ENCODE measurements at regions not wholly inside any gene's neighbourhood (a gene's known extent, or its start where the extent isn't known, plus 50 kb on each side); places are given as distances from the start of the nearest gene placed in this dataset.

DNA sequence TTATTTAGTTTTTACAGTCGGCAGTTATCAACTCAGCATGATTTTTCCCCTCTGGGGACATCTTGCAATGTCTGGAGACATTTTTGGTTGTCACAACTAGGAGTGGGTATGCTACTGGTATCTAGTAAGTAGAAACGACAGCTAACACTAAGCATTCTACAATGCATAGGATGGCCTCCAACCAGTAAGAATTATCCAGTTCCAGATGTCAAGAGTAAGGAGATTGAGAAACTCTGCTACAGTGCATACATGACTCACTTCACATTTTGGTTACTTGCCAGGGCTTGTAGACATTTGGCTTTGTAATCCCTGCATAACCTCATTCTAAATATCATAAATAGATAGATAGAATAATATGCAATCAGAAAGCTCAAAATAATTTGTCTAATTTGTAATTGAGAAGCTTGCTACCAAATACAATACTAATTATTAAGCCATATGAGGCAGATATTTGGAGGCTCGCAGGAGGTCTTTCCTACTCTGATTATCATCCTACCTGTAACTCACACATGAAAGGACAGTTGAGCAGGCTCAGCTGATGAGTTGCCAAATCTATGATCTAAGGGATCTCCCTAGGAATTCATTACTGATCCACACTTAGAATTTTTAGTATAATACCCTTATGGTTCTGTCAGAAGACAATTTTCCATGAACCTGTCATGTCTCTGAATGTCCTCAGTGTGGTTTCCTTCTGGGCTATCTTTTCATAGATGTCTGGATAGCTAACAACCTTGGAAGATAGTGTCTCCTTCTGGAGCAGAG is 346.9 kb upstream of the TLE4 start:
- TF ChIP-seq, protein P1, sequence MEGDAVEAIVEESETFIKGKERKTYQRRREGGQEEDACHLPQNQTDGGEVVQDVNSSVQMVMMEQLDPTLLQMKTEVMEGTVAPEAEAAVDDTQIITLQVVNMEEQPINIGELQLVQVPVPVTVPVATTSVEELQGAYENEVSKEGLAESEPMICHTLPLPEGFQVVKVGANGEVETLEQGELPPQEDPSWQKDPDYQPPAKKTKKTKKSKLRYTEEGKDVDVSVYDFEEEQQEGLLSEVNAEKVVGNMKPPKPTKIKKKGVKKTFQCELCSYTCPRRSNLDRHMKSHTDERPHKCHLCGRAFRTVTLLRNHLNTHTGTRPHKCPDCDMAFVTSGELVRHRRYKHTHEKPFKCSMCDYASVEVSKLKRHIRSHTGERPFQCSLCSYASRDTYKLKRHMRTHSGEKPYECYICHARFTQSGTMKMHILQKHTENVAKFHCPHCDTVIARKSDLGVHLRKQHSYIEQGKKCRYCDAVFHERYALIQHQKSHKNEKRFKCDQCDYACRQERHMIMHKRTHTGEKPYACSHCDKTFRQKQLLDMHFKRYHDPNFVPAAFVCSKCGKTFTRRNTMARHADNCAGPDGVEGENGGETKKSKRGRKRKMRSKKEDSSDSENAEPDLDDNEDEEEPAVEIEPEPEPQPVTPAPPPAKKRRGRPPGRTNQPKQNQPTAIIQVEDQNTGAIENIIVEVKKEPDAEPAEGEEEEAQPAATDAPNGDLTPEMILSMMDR (IDR thresholded peaks at IDR 0.05; ENCODE audit: low read depth, low read length, missing control alignments), result no peak

DNA sequence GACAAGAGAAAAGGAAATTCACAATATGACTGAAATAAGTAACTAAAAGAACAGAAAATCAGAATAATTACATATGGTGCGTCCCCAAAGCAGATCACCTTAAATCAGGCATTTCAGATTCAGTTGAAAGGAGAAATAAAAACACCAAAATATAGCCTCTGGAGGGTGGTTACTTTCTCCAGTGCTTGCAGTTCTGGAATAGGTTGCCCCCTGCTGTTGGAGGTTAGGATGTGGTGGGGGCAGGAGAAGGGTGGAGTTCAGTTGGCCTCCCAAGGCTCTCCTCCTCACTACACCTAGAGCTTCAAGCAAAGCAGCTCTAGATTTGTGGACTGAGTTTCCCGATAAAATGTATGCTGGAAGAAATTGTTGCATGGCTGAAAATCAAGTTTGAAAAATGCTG is 338.2 kb upstream of the TLE4 start:
- DNase-seq (ENCODE audit: low read depth), result peak; percentile 3
- TF ChIP-seq, protein P1 (IDR thresholded peaks at IDR 0.05; ENCODE audit: low read depth, low read length, missing control alignments), result peak; percentile 52
- no peak overlapping the region for H3K4me3 ChIP-seq (ENCODE audit: low read depth, low read length)

More for the DNA sequence above, 346.9 kb upstream of the TLE4 start:
- H3K4me3 ChIP-seq (ENCODE audit: low read depth, low read length), result no peak overlapping the region
- no peak for DNase-seq (ENCODE audit: low read depth)

DNA sequence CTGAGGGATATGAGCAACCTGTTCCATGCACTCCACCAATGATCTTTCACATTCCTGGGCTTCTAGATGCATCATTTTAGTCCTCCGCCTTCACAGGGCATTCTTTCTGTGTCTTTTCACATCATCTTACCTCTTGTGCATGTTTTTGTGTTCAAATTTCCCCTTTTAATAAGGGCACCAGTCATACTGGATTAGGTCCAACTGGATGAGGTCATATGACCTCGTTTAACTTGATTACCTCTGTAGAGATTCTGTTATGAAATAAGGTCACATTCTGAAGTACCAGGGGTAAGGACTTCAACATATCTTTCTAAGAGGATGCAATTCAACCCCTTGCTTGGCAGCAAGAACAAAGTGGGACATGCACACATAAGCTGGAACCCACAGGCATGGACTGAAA is 335.3 kb upstream of the TLE4 start:
- DNase-seq (ENCODE audit: low read depth), result no peak
- TF ChIP-seq, protein P1 (IDR thresholded peaks at IDR 0.05; ENCODE audit: low read depth, low read length, missing control alignments), result no peak
- no peak overlapping the region for H3K4me3 ChIP-seq (ENCODE audit: low read depth, low read length)

DNA sequence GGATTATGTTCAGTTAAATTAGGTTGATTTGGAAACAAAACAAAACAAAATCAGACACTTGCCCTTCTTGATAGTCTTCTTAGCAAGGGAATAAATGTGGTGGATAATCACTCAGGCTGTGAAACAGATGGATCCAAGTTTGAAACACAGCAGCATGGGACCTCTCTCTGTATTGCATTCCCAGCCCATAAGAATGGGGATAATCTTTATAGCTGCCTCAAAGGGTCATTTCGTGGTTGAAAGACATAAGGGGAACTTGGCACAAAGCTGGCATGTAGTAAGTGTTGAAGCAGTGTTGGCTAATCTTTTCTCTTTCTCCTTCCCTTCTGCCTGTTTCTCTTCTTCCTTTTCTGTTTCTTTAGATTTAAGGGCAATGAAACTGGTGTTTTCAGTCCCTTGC is 333.9 kb upstream of the TLE4 start:
- no peak for DNase-seq (ENCODE audit: low read depth)
- no peak overlapping the region for H3K4me3 ChIP-seq (ENCODE audit: low read depth, low read length)
- TF ChIP-seq, protein P1 (IDR thresholded peaks at IDR 0.05; ENCODE audit: low read depth, low read length, missing control alignments), result no peak

DNA sequence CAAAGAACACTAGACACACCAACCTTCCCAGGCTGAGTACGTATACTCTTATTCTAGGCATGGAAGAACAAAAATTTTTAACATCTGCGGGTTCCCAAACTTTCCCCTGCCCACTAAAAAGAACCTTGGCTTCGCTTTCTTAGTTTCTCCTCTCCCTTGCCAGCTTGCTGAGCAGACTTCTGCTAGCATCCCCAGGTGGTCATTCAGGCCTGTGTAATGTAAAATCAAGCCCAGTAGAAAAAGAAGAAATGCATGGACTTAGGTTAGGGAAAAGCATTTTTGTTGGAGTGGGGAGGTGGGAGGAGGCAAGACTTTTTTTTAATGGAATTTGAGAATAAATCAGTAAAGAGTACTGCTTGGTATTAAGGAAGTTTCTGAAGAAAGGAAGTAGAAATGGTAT is 331.0 kb upstream of the TLE4 start:
- DNase-seq (ENCODE audit: low read depth), result no peak
- TF ChIP-seq, protein P1 (IDR thresholded peaks at IDR 0.05; ENCODE audit: low read depth, low read length, missing control alignments), result no peak
- no peak overlapping the region for H3K4me3 ChIP-seq (ENCODE audit: low read depth, low read length)

DNA sequence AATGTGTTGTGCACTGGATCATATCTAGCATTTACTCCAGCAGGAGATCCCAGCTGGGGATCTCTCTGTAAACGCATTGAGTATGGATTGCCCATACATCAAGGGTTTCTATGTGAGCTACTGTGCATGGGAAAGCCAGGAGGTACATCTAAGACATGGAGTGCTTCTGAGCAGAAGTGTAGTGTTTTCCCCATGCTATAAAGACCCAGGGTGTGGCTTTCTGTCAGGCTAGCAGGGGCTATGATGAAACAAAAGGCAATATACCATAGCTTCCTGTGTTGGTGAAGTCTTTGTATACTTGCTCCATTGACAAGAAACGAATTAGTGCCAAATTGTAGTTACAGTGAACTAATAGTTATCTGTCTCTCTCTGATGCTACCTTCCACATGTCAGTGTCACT is 329.3 kb upstream of the TLE4 start:
- TF ChIP-seq, protein P1 (IDR thresholded peaks at IDR 0.05; ENCODE audit: low read depth, low read length, missing control alignments), result no peak
- no peak for DNase-seq (ENCODE audit: low read depth)
- no peak overlapping the region for H3K4me3 ChIP-seq (ENCODE audit: low read depth, low read length)

DNA sequence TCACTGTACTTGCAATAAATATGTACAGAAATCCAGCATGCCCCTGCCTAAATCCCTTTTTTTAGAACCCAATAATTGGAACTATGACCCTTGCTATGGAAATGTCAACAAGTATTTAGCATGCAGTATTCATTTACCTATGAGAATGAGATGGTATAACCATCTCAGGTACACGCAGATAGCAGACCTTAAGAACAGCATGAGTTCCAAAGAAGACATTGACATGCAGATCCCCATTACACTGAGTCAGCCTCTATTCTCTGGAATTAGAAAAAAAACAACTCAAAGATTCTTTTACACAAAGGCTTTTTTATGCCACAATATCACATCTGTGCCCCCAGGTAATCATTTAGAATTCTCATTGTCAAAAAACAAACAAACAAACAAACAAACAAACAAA is 325.6 kb upstream of the TLE4 start:
- TF ChIP-seq, protein P1 (IDR thresholded peaks at IDR 0.05; ENCODE audit: low read depth, low read length, missing control alignments), result no peak
- no peak overlapping the region for H3K4me3 ChIP-seq (ENCODE audit: low read depth, low read length)
- no peak for DNase-seq (ENCODE audit: low read depth)
